ENCODE measurements at regions not wholly inside any gene's neighbourhood (a gene's known extent, or its start where the extent isn't known, plus 50 kb on each side); places are given as distances from the start of the nearest gene placed in this dataset.

- Histone ChIP-seq H4K20me1 (ENCODE audit: insufficient read depth, low read length) (no peaks in the 10 kb centered on the region), H3K36me3 (ENCODE audit: insufficient read depth, low read length) (no peaks in the 10 kb centered on the region), H3K4me1 (ENCODE audit: insufficient read depth, low read length, severe bottlenecking) (peaks cover 14% of the 10 kb centered on the region), H3K27me3 (ENCODE audit: insufficient read depth, low read length) (no peaks in the 10 kb centered on the region), H3K9ac (ENCODE audit: low read length) (no peak overlapping the region), H2AFZ (ENCODE audit: low read length) (no peak overlapping the region), H3K79me2 (ENCODE audit: insufficient read depth, low read length) (no peaks in the 10 kb centered on the region), H3K4me3 (ENCODE audit: low read depth, low read length, poor library complexity, severe bottlenecking) (no peak overlapping the region), H3K9me3 (ENCODE audit: low read length) (no peaks in the 10 kb centered on the region), H3F3A (ENCODE audit: insufficient read depth, low read length) (no peaks in the 10 kb centered on the region), H3K4me2 (ENCODE audit: low read length) (no peak overlapping the region), H3K9me2 (ENCODE audit: low read depth, low read length) (no peaks in the 10 kb centered on the region), H3K27ac (ENCODE audit: low read depth, low read length, poor library complexity, severe bottlenecking) (no peak overlapping the region)
- TF ChIP-seq CTCF (IDR thresholded peaks at IDR 0.05; ENCODE audit: low read length), result no peak
- TF ChIP-seq EZH2 (IDR thresholded peaks at IDR 0.05; ENCODE audit: borderline replicate concordance, low read length), result no peak
Measured at GRCh38 chr15:31248951-31249350, 77.7 kb upstream of the KLF13 start.

- H3K9me3 ChIP-seq (ENCODE audit: low read length), result no peaks in the 10 kb centered on the region
- no peak overlapping the region for H3K4me3 ChIP-seq (ENCODE audit: low read depth, low read length, poor library complexity, severe bottlenecking)
- H3K9me2 ChIP-seq (ENCODE audit: low read depth, low read length), result no peaks in the 10 kb centered on the region
- H3K36me3 ChIP-seq (ENCODE audit: insufficient read depth, low read length), result no peaks in the 10 kb centered on the region
- no peak overlapping the region for H3K9ac ChIP-seq (ENCODE audit: low read length)
- no peaks in the 10 kb centered on the region for H4K20me1 ChIP-seq (ENCODE audit: insufficient read depth, low read length)
- no peaks in the 10 kb centered on the region for H3F3A ChIP-seq (ENCODE audit: insufficient read depth, low read length)
- no peak overlapping the region for H2AFZ ChIP-seq (ENCODE audit: low read length)
- H3K27me3 ChIP-seq (ENCODE audit: insufficient read depth, low read length), result no peaks in the 10 kb centered on the region
- no peaks in the 10 kb centered on the region for H3K79me2 ChIP-seq (ENCODE audit: insufficient read depth, low read length)
- TF ChIP-seq EZH2 (IDR thresholded peaks at IDR 0.05; ENCODE audit: borderline replicate concordance, low read length), result no peak
- no peak for TF ChIP-seq CTCF (IDR thresholded peaks at IDR 0.05; ENCODE audit: low read length)
- H3K4me2 ChIP-seq (ENCODE audit: low read length), result no peak overlapping the region
- peaks cover 25% of the 10 kb centered on the region for H3K4me1 ChIP-seq (ENCODE audit: insufficient read depth, low read length, severe bottlenecking)
- H3K27ac ChIP-seq (ENCODE audit: low read depth, low read length, poor library complexity, severe bottlenecking), result no peak overlapping the region
Measured at GRCh38 chr15:31250033-31250432, 76.6 kb upstream of the KLF13 start.

GRCh38 chr15:31251165-31251564 is 75.5 kb upstream of the KLF13 start:
- Histone ChIP-seq H3K9me2 (ENCODE audit: low read depth, low read length) (no peaks in the 10 kb centered on the region), H3K4me2 (ENCODE audit: low read length) (no peak overlapping the region), H3K4me3 (ENCODE audit: low read depth, low read length, poor library complexity, severe bottlenecking) (no peak overlapping the region), H3F3A (ENCODE audit: insufficient read depth, low read length) (no peaks in the 10 kb centered on the region), H3K36me3 (ENCODE audit: insufficient read depth, low read length) (no peaks in the 10 kb centered on the region), H3K4me1 (ENCODE audit: insufficient read depth, low read length, severe bottlenecking) (peaks cover 36% of the 10 kb centered on the region), H3K27me3 (ENCODE audit: insufficient read depth, low read length) (no peaks in the 10 kb centered on the region), H4K20me1 (ENCODE audit: insufficient read depth, low read length) (no peaks in the 10 kb centered on the region), H2AFZ (ENCODE audit: low read length) (no peak overlapping the region), H3K79me2 (ENCODE audit: insufficient read depth, low read length) (no peaks in the 10 kb centered on the region), H3K27ac (ENCODE audit: low read depth, low read length, poor library complexity, severe bottlenecking) (no peak overlapping the region), H3K9me3 (ENCODE audit: low read length) (no peaks in the 10 kb centered on the region), H3K9ac (ENCODE audit: low read length) (no peak overlapping the region)
- TF ChIP-seq CTCF (IDR thresholded peaks at IDR 0.05; ENCODE audit: low read length), result no peak
- no peak for TF ChIP-seq EZH2 (IDR thresholded peaks at IDR 0.05; ENCODE audit: borderline replicate concordance, low read length)

All from OCI-LY1 (cell line).